Loucy (cell line): ENCODE measurements at regions not wholly inside any gene's neighbourhood (a gene's known extent, or its start where the extent isn't known, plus 50 kb on each side); places are given as distances from the start of the nearest gene placed in this dataset.

ENCODE experiments used
- H2AFZ ChIP-seq: fragments of 200-600 bp; sonication (generic); 2 replicates; pipeline ENCODE4 v1.6.0; 2016; ENCODE audit warnings: antibody characterized with exemption, mild to moderate bottlenecking, low read length, moderate library complexity
- H3F3A ChIP-seq: fragments of 200-600 bp; 2 replicates; pipeline ENCODE4 v1.6.0; 2016; ENCODE audit warnings: antibody characterized with exemption, low read depth, mild to moderate bottlenecking
- H3K27me3 ChIP-seq: fragments of 200-600 bp; sonication (generic); 2 replicates; pipeline ENCODE4 v1.6.1; 2014; ENCODE audit warnings: low read length, mild to moderate bottlenecking; ENCODE audit not compliant: insufficient read depth, poor library complexity, severe bottlenecking
- H3K36me3 ChIP-seq: fragments of 200-600 bp; sonication (generic); 2 replicates; pipeline ENCODE4 v1.6.1; 2016; ENCODE audit warnings: low read length; ENCODE audit not compliant: insufficient read depth
- H3K4me1 ChIP-seq: fragments of 200-600 bp; sonication (generic); 2 replicates; pipeline ENCODE4 v1.5.1; 2014; ENCODE audit warnings: low read length, mild to moderate bottlenecking; ENCODE audit not compliant: insufficient read depth, poor library complexity, severe bottlenecking
- H3K4me2 ChIP-seq: fragments of 200-600 bp; sonication (generic); 2 replicates; pipeline ENCODE4 v1.6.0; 2014; ENCODE audit warnings: antibody characterized with exemption, low read length, low read depth, mild to moderate bottlenecking; ENCODE audit not compliant: poor library complexity, severe bottlenecking
- H3K4me3 ChIP-seq: fragments of 200-600 bp; sonication (generic); 2 replicates; pipeline ENCODE4 v1.5.1; 2014; ENCODE audit warnings: low read length, mild to moderate bottlenecking, mixed read lengths; ENCODE audit not compliant: poor library complexity, severe bottlenecking
- H3K79me2 ChIP-seq: fragments of 200-600 bp; sonication (generic); 2 replicates; pipeline ENCODE4 v1.6.1; 2014; ENCODE audit warnings: low read length; ENCODE audit not compliant: insufficient read depth
- H3K9ac ChIP-seq: fragments of 200-600 bp; sonication (generic); 2 replicates; pipeline ENCODE4 v1.6.0; 2014; ENCODE audit warnings: mild to moderate bottlenecking, low read depth, low read length, moderate library complexity; ENCODE audit not compliant: poor library complexity, severe bottlenecking
- H3K9me2 ChIP-seq: fragments of 200-600 bp; sonication (generic); replicated peaks from 2 replicates; pipeline ENCODE4 v1.6.1; 2016; ENCODE audit warnings: low read depth, low read length, mixed read lengths
- H3K9me3 ChIP-seq: fragments of 200-600 bp; sonication (generic); 2 replicates; pipeline ENCODE4 v1.6.1; 2014; ENCODE audit warnings: mild to moderate bottlenecking, antibody characterized with exemption, low read length, low read depth; ENCODE audit not compliant: insufficient read depth
- H4K20me1 ChIP-seq: fragments of 200-600 bp; sonication (generic); 2 replicates; pipeline ENCODE4 v1.6.0; 2014; ENCODE audit warnings: antibody characterized with exemption, low read length, mild to moderate bottlenecking; ENCODE audit not compliant: insufficient read depth, poor library complexity, severe bottlenecking
- CTCF ChIP-seq: fragments of 200-600 bp; sonication (generic); conservative IDR thresholded peaks from 2 replicates; pipeline ENCODE4 v1.5.1; 2014; ENCODE audit warnings: mild to moderate bottlenecking, antibody characterized with exemption, low read length
- EZH2phosphoT487 ChIP-seq: fragments of 200-600 bp; IDR thresholded peaks from 2 replicates; pipeline ENCODE4 v1.6.1; 2018; ENCODE audit warnings: antibody characterized with exemption, mild to moderate bottlenecking, moderate library complexity, borderline replicate concordance

- H3K79me2 ChIP-seq, result no peaks in the 10 kb centered on the region
- H4K20me1 ChIP-seq, result no peaks in the 10 kb centered on the region
- no peaks in the 10 kb centered on the region for H3K9me2 ChIP-seq
- H3K4me1 ChIP-seq, result no peaks in the 10 kb centered on the region
- H3K4me3 ChIP-seq, result no peak overlapping the region
- no peaks in the 10 kb centered on the region for H3K36me3 ChIP-seq
- no peak overlapping the region for H3K4me2 ChIP-seq
- H3F3A ChIP-seq, result no peaks in the 10 kb centered on the region
- no peak for TF ChIP-seq CTCF
- TF ChIP-seq EZH2phosphoT487, result no peak
- H3K9ac ChIP-seq, result no peak overlapping the region
- H3K27me3 ChIP-seq, result no peaks in the 10 kb centered on the region
- no peak overlapping the region for H2AFZ ChIP-seq
- H3K9me3 ChIP-seq, result no peaks in the 10 kb centered on the region; the same call in 1 of the 2 replicates
Measured at GRCh38 chr20:1724901-1725300, 67.3 kb upstream of the SIRPG start.

GRCh38 chr20:1722513-1723050 lies 65.0 kb upstream of the SIRPG start:
- no peak overlapping the region for H3K4me2 ChIP-seq

GRCh38 chr20:1721687-1722512 lies 64.3 kb upstream of the SIRPG start:
- H3K4me3 ChIP-seq, result no peak overlapping the region
- no peak overlapping the region for H2AFZ ChIP-seq
- H4K20me1 ChIP-seq, result no peaks in the 10 kb centered on the region
- no peaks in the 10 kb centered on the region; the same call in 1 of the 2 replicates for H3K9me3 ChIP-seq
- no peaks in the 10 kb centered on the region for H3K36me3 ChIP-seq
- TF ChIP-seq CTCF (no peak), EZH2phosphoT487 (no peak)
- H3K4me1 ChIP-seq, result no peaks in the 10 kb centered on the region
- no peaks in the 10 kb centered on the region for H3K79me2 ChIP-seq
- no peaks in the 10 kb centered on the region for H3K27me3 ChIP-seq
- H3K9me2 ChIP-seq, result no peaks in the 10 kb centered on the region
- H3K9ac ChIP-seq, result no peak overlapping the region
- no peaks in the 10 kb centered on the region for H3F3A ChIP-seq
- H3K4me2 ChIP-seq, result no peak overlapping the region

More at GRCh38 chr20:1722513-1723050, 65.0 kb upstream of the SIRPG start:
- TF ChIP-seq EZH2phosphoT487 (no peak), CTCF (no peak)
- no peaks in the 10 kb centered on the region for H3F3A ChIP-seq
- H3K4me3 ChIP-seq, result no peak overlapping the region
- no peaks in the 10 kb centered on the region for H3K27me3 ChIP-seq
- H3K9me3 ChIP-seq, result no peaks in the 10 kb centered on the region; the same call in 1 of the 2 replicates
- H2AFZ ChIP-seq, result no peak overlapping the region
- H3K79me2 ChIP-seq, result no peaks in the 10 kb centered on the region
- no peaks in the 10 kb centered on the region for H4K20me1 ChIP-seq
- no peak overlapping the region for H3K9ac ChIP-seq
- H3K36me3 ChIP-seq, result no peaks in the 10 kb centered on the region
- no peaks in the 10 kb centered on the region for H3K4me1 ChIP-seq
- H3K9me2 ChIP-seq, result no peaks in the 10 kb centered on the region
